DOHH2 (cell line): ENCODE measurements at regions not wholly inside any gene's neighbourhood (a gene's known extent, or its start where the extent isn't known, plus 50 kb on each side); places are given as distances from the start of the nearest gene placed in this dataset.
A peak's percentile ranks its signal among the peaks of the same experiment; 100 is the strongest.

ENCODE experiments used
- H3F3A ChIP-seq: fragments of 200-600 bp; sonication (generic), shearing (Covaris generic); 2 replicates; pipeline ENCODE4 v1.6.0; 2016; ENCODE audit warnings: antibody characterized with exemption, mild to moderate bottlenecking; ENCODE audit not compliant: control insufficient read depth, insufficient read depth
- H3K27ac ChIP-seq: fragments of 200-600 bp; sonication (generic); 2 replicates; pipeline ENCODE4 v1.5.1; 2014; ENCODE audit warnings: low read depth, mild to moderate bottlenecking, low read length, moderate library complexity
- H3K27me3 ChIP-seq: fragments of 200-600 bp; sonication (generic); 2 replicates; pipeline ENCODE4 v1.6.1; 2014; ENCODE audit warnings: mild to moderate bottlenecking, low read length, mixed read lengths; ENCODE audit not compliant: control insufficient read depth
- H3K36me3 ChIP-seq: fragments of 200-600 bp; sonication (generic); 2 replicates; pipeline ENCODE4 v1.6.1; 2014; ENCODE audit warnings: mild to moderate bottlenecking, low read length, moderate library complexity, mixed read lengths; ENCODE audit not compliant: control insufficient read depth
- H3K4me1 ChIP-seq: fragments of 200-600 bp; sonication (generic); 2 replicates; pipeline ENCODE4 v1.6.1; 2014; ENCODE audit warnings: mild to moderate bottlenecking, low read length, mixed read lengths; ENCODE audit not compliant: control insufficient read depth
- H3K4me2 ChIP-seq: fragments of 200-600 bp; sonication (generic); 2 replicates; pipeline ENCODE4 v1.6.0; 2014; ENCODE audit warnings: mild to moderate bottlenecking, low read length, moderate library complexity
- H3K4me3 ChIP-seq: fragments of 200-600 bp; sonication (generic); 2 replicates; pipeline ENCODE4 v1.5.1; 2014; ENCODE audit warnings: mild to moderate bottlenecking, low read length, mixed read lengths
- H3K79me2 ChIP-seq: fragments of 200-600 bp; sonication (generic); 2 replicates; pipeline ENCODE4 v1.6.1; 2014; ENCODE audit warnings: mild to moderate bottlenecking, low read length, mixed read lengths; ENCODE audit not compliant: control insufficient read depth
- H3K9me2 ChIP-seq: fragments of 200-600 bp; sonication (generic); replicated peaks from 2 replicates; pipeline ENCODE4 v1.6.1; 2014; ENCODE audit warnings: mild to moderate bottlenecking, low read length, mixed read lengths; ENCODE audit not compliant: control insufficient read depth
- H3K9me3 ChIP-seq: fragments of 200-600 bp; sonication (generic); 2 replicates; pipeline ENCODE4 v1.6.1; 2014; ENCODE audit warnings: antibody characterized with exemption, low read length, mixed read lengths; ENCODE audit not compliant: control insufficient read depth, insufficient read depth
- H4K20me1 ChIP-seq: fragments of 200-600 bp; sonication (generic); 2 replicates; pipeline ENCODE4 v1.6.0; 2014; ENCODE audit warnings: low read depth, mild to moderate bottlenecking, antibody characterized with exemption, low read length, moderate library complexity; ENCODE audit not compliant: control insufficient read depth, insufficient read depth
- CTCF ChIP-seq: fragments of 200-600 bp; sonication (generic); IDR thresholded peaks from one replicate; pipeline ENCODE4 v1.5.1; 2014; ENCODE audit warnings: antibody characterized with exemption, mild to moderate bottlenecking, low read depth, low read length; ENCODE audit not compliant: poor library complexity, severe bottlenecking
- EZH2phosphoT487 ChIP-seq: fragments of 200-600 bp; sonication (generic); IDR thresholded peaks from 2 replicates; pipeline ENCODE4 v1.6.1; 2017; ENCODE audit warnings: borderline replicate concordance, mild to moderate bottlenecking, antibody characterized with exemption, low read length, moderate library complexity, mixed read lengths

- Histone ChIP-seq H3K27me3 (no peaks in the 10 kb centered on the region), H3F3A (no peaks in the 10 kb centered on the region), H3K27ac (no peak overlapping the region), H3K4me3 (no peak overlapping the region), H3K4me2 (no peak overlapping the region), H4K20me1 (no peaks in the 10 kb centered on the region), H3K79me2 (no peaks in the 10 kb centered on the region), H3K9me2 (no peaks in the 10 kb centered on the region), H3K9me3 (no peaks in the 10 kb centered on the region), H3K36me3 (no peaks in the 10 kb centered on the region), H3K4me1 (no peaks in the 10 kb centered on the region)
- TF ChIP-seq CTCF, result no peak
- no peak for TF ChIP-seq EZH2phosphoT487
Observed at GRCh38 chr5:40025586-40025985, 600.8 kb upstream of the DAB2 start.

GRCh38 chr5:40022057-40022456, 597.3 kb upstream of the DAB2 start:
- H3K27me3 ChIP-seq, result 0 out of 2 replicates have a peak, but pooled peaks cover 3% of the 10 kb centered on the region
- no peaks in the 10 kb centered on the region for H3K36me3 ChIP-seq
- H3K27ac ChIP-seq, result no peak overlapping the region
- H3K4me2 ChIP-seq, result no peak overlapping the region
- TF ChIP-seq CTCF (no peak), EZH2phosphoT487 (no peak)
- no peaks in the 10 kb centered on the region for H3K9me3 ChIP-seq
- no peaks in the 10 kb centered on the region for H3K9me2 ChIP-seq
- no peak overlapping the region for H3K4me3 ChIP-seq
- no peaks in the 10 kb centered on the region for H3K4me1 ChIP-seq
- no peaks in the 10 kb centered on the region for H3K79me2 ChIP-seq
- no peaks in the 10 kb centered on the region for H3F3A ChIP-seq
- H4K20me1 ChIP-seq, result no peaks in the 10 kb centered on the region

GRCh38 chr5:40021007-40021406, 596.2 kb upstream of the DAB2 start:
- Histone ChIP-seq H3K27ac (no peak overlapping the region), H3K79me2 (no peaks in the 10 kb centered on the region), H3K9me3 (no peaks in the 10 kb centered on the region), H3K27me3 (0 out of 2 replicates have a peak, but pooled peaks cover 3% of the 10 kb centered on the region), H3K36me3 (no peaks in the 10 kb centered on the region), H3F3A (no peaks in the 10 kb centered on the region), H4K20me1 (no peaks in the 10 kb centered on the region), H3K4me2 (no peak overlapping the region), H3K4me3 (no peak overlapping the region), H3K9me2 (no peaks in the 10 kb centered on the region), H3K4me1 (no peaks in the 10 kb centered on the region)
- TF ChIP-seq CTCF (peak; percentile 33), EZH2phosphoT487 (no peak)
